ENCODE measurements at regions not wholly inside any gene's neighbourhood (a gene's known extent, or its start where the extent isn't known, plus 50 kb on each side); places are given as distances from the start of the nearest gene placed in this dataset.

DNA sequence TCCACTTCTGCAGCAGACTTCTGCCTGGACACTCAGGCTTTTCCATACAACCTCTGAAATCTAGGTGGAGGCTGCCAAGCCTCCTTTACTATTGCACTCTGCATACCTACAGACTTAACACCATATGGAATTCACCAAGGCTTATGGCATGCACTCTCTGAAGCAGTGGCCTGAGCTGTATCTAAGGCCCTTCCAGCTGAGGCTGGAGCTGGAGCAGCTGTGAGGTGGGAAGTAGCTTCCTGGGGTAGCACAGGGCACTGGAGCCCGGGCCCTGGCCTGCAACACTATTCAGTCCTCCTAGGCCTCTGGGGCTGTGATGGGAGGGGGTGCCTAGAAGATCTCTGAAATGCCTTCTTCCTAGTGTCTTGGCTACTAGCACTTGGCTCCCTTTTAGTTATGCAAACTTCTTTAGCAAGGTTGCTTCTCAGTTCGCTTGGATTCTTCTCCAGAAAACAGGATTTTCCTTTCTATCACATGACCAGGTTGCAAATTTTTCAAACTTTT is 186.6 kb upstream of the RORA start:
- TF ChIP-seq, protein P1, sequence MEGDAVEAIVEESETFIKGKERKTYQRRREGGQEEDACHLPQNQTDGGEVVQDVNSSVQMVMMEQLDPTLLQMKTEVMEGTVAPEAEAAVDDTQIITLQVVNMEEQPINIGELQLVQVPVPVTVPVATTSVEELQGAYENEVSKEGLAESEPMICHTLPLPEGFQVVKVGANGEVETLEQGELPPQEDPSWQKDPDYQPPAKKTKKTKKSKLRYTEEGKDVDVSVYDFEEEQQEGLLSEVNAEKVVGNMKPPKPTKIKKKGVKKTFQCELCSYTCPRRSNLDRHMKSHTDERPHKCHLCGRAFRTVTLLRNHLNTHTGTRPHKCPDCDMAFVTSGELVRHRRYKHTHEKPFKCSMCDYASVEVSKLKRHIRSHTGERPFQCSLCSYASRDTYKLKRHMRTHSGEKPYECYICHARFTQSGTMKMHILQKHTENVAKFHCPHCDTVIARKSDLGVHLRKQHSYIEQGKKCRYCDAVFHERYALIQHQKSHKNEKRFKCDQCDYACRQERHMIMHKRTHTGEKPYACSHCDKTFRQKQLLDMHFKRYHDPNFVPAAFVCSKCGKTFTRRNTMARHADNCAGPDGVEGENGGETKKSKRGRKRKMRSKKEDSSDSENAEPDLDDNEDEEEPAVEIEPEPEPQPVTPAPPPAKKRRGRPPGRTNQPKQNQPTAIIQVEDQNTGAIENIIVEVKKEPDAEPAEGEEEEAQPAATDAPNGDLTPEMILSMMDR (IDR thresholded peaks at IDR 0.05; ENCODE audit: low read depth, low read length), result no peak
- CTCF ChIA-PET, result no interaction called here

DNA sequence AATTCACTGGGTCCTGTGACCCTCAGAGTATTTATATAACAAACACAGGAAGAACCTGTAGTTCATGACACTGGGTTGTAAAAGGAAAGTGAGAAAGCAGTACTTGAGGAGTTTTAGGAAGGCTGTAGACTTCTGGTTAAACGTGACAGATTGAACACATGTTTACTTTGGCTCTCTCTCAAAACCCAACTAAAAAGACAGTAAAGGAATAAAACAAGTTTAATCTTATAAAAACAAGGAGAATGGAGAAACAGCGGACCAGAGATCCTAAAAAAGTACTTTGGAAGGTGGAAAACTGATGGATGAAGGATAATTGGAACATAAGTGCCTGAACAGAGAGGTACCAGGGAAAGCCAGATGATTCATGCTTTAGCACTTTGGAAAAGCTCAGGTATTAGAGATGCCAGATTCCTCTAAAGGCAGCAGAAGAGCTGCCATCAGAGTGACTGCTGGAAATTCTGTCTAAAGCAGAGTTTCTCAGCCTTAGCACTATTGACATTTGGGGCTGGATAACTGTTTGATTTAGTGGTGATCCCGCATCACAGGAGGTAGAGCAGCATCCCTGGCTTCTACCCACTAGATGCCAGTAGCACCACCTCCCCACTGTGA is 182.9 kb upstream of the RORA start:
- no peak for DNase-seq (ENCODE audit: low read depth, low spot score)
- H3K4me3 ChIP-seq (ENCODE audit: low read depth, low read length), result no peak overlapping the region
- no peak overlapping the region for H3K27ac ChIP-seq (ENCODE audit: low read depth, low read length)
- H3K27me3 ChIP-seq (ENCODE audit: control insufficient read depth, insufficient read depth, low read length), result no peaks in the 10 kb centered on the region
- CTCF ChIA-PET, result no interaction called here
- no peaks in the 10 kb centered on the region for H3K9me3 ChIP-seq (ENCODE audit: control insufficient read depth, insufficient read depth, low read length)
- TF ChIP-seq, protein P1 (IDR thresholded peaks at IDR 0.05; ENCODE audit: low read depth, low read length), result no peak
- POLR2A ChIA-PET, result no interaction called here

More for the DNA sequence above, 186.6 kb upstream of the RORA start:
- DNase-seq (ENCODE audit: low read depth, low spot score), result no peak
- POLR2A ChIA-PET, result no interaction called here
- no peak overlapping the region for H3K27ac ChIP-seq (ENCODE audit: low read depth, low read length)
- no peaks in the 10 kb centered on the region for H3K27me3 ChIP-seq (ENCODE audit: control insufficient read depth, insufficient read depth, low read length)
- no peak overlapping the region for H3K4me3 ChIP-seq (ENCODE audit: low read depth, low read length)
- H3K9me3 ChIP-seq (ENCODE audit: control insufficient read depth, insufficient read depth, low read length), result no peaks in the 10 kb centered on the region

DNA sequence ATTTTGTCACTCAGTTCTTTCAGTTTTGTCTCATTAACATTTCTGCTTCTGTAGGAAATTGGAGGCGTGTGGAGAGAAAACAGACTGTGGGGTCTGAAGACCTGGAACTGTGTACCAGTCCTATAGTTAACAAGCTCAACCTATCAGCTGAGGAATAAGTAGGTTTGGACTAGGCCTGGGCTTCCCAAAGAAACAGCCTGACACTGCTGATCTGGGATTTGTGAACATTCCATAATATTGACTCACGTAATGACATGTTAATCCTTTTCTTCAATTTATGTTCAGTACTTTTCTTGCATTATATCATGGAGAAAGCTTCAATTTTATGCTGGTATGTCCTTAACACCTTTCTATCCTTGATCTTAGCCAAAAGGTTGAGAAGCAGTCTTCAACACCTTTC is 181.6 kb upstream of the RORA start:
- ChIA-PET CTCF (no interaction called here), POLR2A (interaction anchor here (0.5 kb wide), 1 partner anchor 898 kb away, joined by 5 read pairs; no protein-coding TSS in a partner anchor)
- Histone ChIP-seq H3K27me3 (ENCODE audit: control insufficient read depth, insufficient read depth, low read length) (no peaks in the 10 kb centered on the region), H3K27ac (ENCODE audit: low read depth, low read length) (no peak overlapping the region), H3K4me3 (ENCODE audit: low read depth, low read length) (no peak overlapping the region), H3K9me3 (ENCODE audit: control insufficient read depth, insufficient read depth, low read length) (no peaks in the 10 kb centered on the region)
- TF ChIP-seq, protein P1 (IDR thresholded peaks at IDR 0.05; ENCODE audit: low read depth, low read length), result no peak
- DNase-seq (ENCODE audit: low read depth, low spot score), result no peak

DNA sequence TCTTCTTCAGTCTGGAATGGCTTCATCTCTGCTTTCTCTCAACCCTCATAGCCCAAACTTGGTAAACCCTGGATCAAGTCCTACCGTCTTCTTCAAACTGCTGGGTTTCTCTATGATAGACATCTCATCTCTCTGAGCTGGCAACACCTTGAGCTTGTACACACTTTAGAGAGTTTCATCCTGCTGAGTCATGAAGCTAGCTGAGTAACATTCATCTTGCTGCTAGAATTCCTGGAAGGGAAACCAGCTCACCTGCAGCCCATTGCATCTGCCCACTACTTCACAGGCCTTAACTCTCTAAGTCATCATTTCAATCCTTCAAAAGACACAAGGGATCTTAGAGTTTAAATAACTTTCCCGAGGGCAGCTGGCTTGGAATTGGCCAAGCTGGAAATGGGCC is 175.5 kb upstream of the RORA start:
- POLR2A ChIA-PET, result no interaction called here
- no peak overlapping the region for H3K27ac ChIP-seq (ENCODE audit: low read depth, low read length)
- TF ChIP-seq, protein P1 (IDR thresholded peaks at IDR 0.05; ENCODE audit: low read depth, low read length), result no peak
- CTCF ChIA-PET, result no interaction called here
- H3K27me3 ChIP-seq (ENCODE audit: control insufficient read depth, insufficient read depth, low read length), result no peaks in the 10 kb centered on the region
- H3K4me3 ChIP-seq (ENCODE audit: low read depth, low read length), result no peak overlapping the region
- no peaks in the 10 kb centered on the region for H3K9me3 ChIP-seq (ENCODE audit: control insufficient read depth, insufficient read depth, low read length)
- DNase-seq (ENCODE audit: low read depth, low spot score), result no peak

DNA sequence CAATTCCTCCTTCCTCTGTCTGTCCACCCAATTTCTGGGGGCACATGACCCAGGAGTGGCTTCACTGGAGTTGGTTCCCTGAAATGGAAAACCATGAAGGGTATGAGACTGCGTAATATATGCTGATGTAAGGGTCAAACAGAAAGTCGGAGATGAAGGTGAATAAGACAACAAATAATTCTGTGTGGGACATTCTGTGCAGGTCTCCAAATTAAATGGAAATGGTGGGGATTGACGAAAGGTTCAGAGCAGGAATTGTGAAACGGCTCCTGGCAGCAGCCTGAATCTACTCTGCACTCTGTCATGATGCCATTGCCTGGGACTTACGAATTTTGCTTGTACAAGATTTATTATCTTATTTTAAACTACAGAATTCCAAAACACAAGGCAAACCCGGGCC is 174.8 kb upstream of the RORA start:
- Histone ChIP-seq H3K9me3 (ENCODE audit: control insufficient read depth, insufficient read depth, low read length) (no peaks in the 10 kb centered on the region), H3K27me3 (ENCODE audit: control insufficient read depth, insufficient read depth, low read length) (no peaks in the 10 kb centered on the region), H3K4me3 (ENCODE audit: low read depth, low read length) (no peak overlapping the region), H3K27ac (ENCODE audit: low read depth, low read length) (no peak overlapping the region)
- TF ChIP-seq, protein P1 (IDR thresholded peaks at IDR 0.05; ENCODE audit: low read depth, low read length), result no peak
- ChIA-PET CTCF (no interaction called here), POLR2A (no interaction called here)
- no peak for DNase-seq (ENCODE audit: low read depth, low spot score)

Measured in AG04450 (cell line).